GM23338 (cell line): ENCODE measurements at regions not wholly inside any gene's neighbourhood (a gene's known extent, or its start where the extent isn't known, plus 50 kb on each side); places are given as distances from the start of the nearest gene placed in this dataset.

Experiments
- ATAC-seq: fragments of 200-7000 bp; cut with Tn5 transposase; 3 replicates; pipeline ENCODE4 v1.9.1; 2020
- DNase-seq: peaks from one replicate; pipeline ENCODE4 v3.0.0-alpha.2; 2015; ENCODE audit warnings: low spot score
- H2AFZ ChIP-seq: fragments of 200-600 bp; sonication (generic); 2 replicates; pipeline ENCODE4 v1.8.0; 2016; ENCODE audit warnings: antibody characterized with exemption, mild to moderate bottlenecking, moderate library complexity
- H3F3A ChIP-seq: fragments of 200-600 bp; sonication (generic); replicated peaks from 2 replicates; pipeline ENCODE4 v1.8.0; 2017; ENCODE audit warnings: antibody characterized with exemption, mixed run types, low read depth
- H3K27ac ChIP-seq: fragments of 200-600 bp; sonication (generic); 2 replicates; pipeline ENCODE4 v1.6.1; 2016; ENCODE audit warnings: low read depth
- H3K27me3 ChIP-seq: fragments of 200-600 bp; sonication (generic); 2 replicates; pipeline ENCODE4 v1.8.0; 2016; ENCODE audit warnings: mild to moderate bottlenecking, mixed run types, moderate library complexity; ENCODE audit not compliant: insufficient read depth
- H3K36me3 ChIP-seq: fragments of 200-600 bp; sonication (generic); 2 replicates; pipeline ENCODE4 v1.8.0; 2016; ENCODE audit warnings: mild to moderate bottlenecking; ENCODE audit not compliant: insufficient read depth
- H3K4me1 ChIP-seq: fragments of 200-600 bp; sonication (generic); 2 replicates; pipeline ENCODE4 v1.8.0; 2016; ENCODE audit warnings: mild to moderate bottlenecking, moderate library complexity; ENCODE audit not compliant: insufficient read depth
- H3K4me2 ChIP-seq: fragments of 200-600 bp; sonication (generic); 2 replicates; pipeline ENCODE4 v1.7.1; 2017; ENCODE audit warnings: mixed run types
- H3K4me3 ChIP-seq: fragments of 200-600 bp; sonication (generic); 2 replicates; pipeline ENCODE4 v1.6.1; 2016; ENCODE audit warnings: mixed run types
- H3K79me2 ChIP-seq: fragments of 200-600 bp; sonication (generic); replicated peaks from 2 replicates; pipeline ENCODE4 v1.8.0; 2017; ENCODE audit warnings: mild to moderate bottlenecking; ENCODE audit not compliant: insufficient read depth
- H3K9me2 ChIP-seq: fragments of 200-600 bp; sonication (generic); 2 replicates; pipeline ENCODE4 v1.8.0; 2017; ENCODE audit not compliant: insufficient read depth
- H4K20me1 ChIP-seq: fragments of 200-600 bp; sonication (generic); replicated peaks from 2 replicates; pipeline ENCODE4 v1.8.0; 2017; ENCODE audit warnings: mild to moderate bottlenecking; ENCODE audit not compliant: insufficient read depth
- H3K27ac Mint-ChIP-seq: 2 replicates; pipeline ENCODE4 v1.8.0; 2020; ENCODE audit warnings: inconsistent platforms, mild to moderate bottlenecking, moderate library complexity, mixed read lengths
- H3K27me3 Mint-ChIP-seq: 3 replicates; pipeline ENCODE4 v1.8.0; 2022; ENCODE audit warnings: low read depth, mild to moderate bottlenecking, moderate library complexity, mixed read lengths, inconsistent platforms; ENCODE audit not compliant: insufficient read depth, poor library complexity
- H3K36me3 Mint-ChIP-seq: 3 replicates; pipeline ENCODE4 v1.8.0; 2021; ENCODE audit warnings: low read depth, mild to moderate bottlenecking, inconsistent platforms, moderate library complexity, mixed read lengths
- H3K4me1 Mint-ChIP-seq: 3 replicates; pipeline ENCODE4 v1.8.0; 2020; ENCODE audit warnings: mild to moderate bottlenecking, inconsistent platforms, mixed read lengths
- H3K4me3 Mint-ChIP-seq: 3 replicates; pipeline ENCODE4 v1.8.0; 2021; ENCODE audit warnings: moderate library complexity, mild to moderate bottlenecking, inconsistent platforms, mixed read lengths
- H3K9me3 Mint-ChIP-seq: 3 replicates; pipeline ENCODE4 v1.8.0; 2020; ENCODE audit warnings: moderate library complexity, mild to moderate bottlenecking, inconsistent platforms, mixed read lengths
- EZH2 ChIP-seq: fragments of 200-600 bp; sonication (generic); IDR thresholded peaks from one replicate; pipeline ENCODE4 v1.8.0; 2017; ENCODE audit warnings: antibody characterized with exemption, mild to moderate bottlenecking, low read depth; ENCODE audit not compliant: unreplicated experiment
- JUNB ChIP-seq: IDR thresholded peaks from one replicate; pipeline ENCODE4 v1.6.1; 2016; ENCODE audit warnings: antibody characterized with exemption; ENCODE audit not compliant: unreplicated experiment
- NANOG ChIP-seq: IDR thresholded peaks from 2 replicates; pipeline ENCODE4 v1.6.1; 2016; ENCODE audit warnings: antibody characterized with exemption, borderline replicate concordance
- POLR2AphosphoS5 ChIP-seq: IDR thresholded peaks from 2 replicates; pipeline ENCODE4 v1.6.1; 2016; ENCODE audit warnings: antibody characterized with exemption, low read depth
- ZNF114 ChIP-seq: fragments of 250-450 bp; sonication (Bioruptor Pico); IDR thresholded peaks from 2 replicates; pipeline ENCODE4 v1.5.0; 2020; ENCODE audit warnings: mild to moderate bottlenecking, moderate library complexity
- TF ChIP-seq, protein P1 (sequence below): IDR thresholded peaks from 2 replicates; pipeline ENCODE4 v1.6.1; 2016; ENCODE audit warnings: antibody characterized with exemption
- TF ChIP-seq, protein P2 (sequence below): IDR thresholded peaks from one replicate; pipeline ENCODE4 v1.6.1; 2018; ENCODE audit warnings: antibody characterized with exemption; ENCODE audit not compliant: unreplicated experiment
- TF ChIP-seq, protein P3 (sequence below), 2 experiments: fragments of 200-600 bp in 1 of 2; sonication (generic) in 1 of 2; conservative IDR thresholded peaks; 2 replicates each; pipeline versions ENCODE4 v1.5.1 to v1.6.1; 2016 to 2017; ENCODE audit warnings: antibody characterized with exemption in 2 of 2, low read depth in 2 of 2, mild to moderate bottlenecking in 2 of 2, moderate library complexity in 1 of 2
- TF ChIP-seq, protein P4 (sequence below): fragments of 250-450 bp; sonication (Bioruptor Pico); IDR thresholded peaks from 2 replicates; pipeline ENCODE4 v1.5.0; 2020; ENCODE audit warnings: mild to moderate bottlenecking, moderate library complexity

DNA sequence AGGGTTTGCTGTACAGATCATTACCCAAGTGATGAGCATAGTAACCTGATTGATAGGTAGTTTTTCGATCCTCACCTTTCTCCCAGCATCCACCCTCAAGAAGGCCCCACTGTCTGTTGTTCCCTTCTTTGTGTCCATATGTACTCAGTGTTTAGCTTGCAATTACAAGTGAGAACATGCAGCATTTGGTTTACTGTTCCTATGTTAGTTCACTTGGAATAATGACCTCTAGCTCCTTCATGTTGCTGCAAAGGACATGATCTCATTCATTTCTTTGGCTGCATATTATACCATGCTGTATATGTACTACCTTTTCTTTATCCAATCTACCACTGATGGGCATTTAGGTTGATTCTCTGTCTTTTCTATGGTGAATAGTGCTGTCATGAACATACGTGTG is 181.6 kb upstream of the FOXG1 start:
- Mint-ChIP-seq H3K4me1 (no peaks in the 10 kb centered on the region), H3K9me3 (no peaks in the 10 kb centered on the region; the same call in 2 of the 3 replicates), H3K4me3 (no peak overlapping the region), H3K36me3 (no peaks in the 10 kb centered on the region), H3K27me3 (no peaks in the 10 kb centered on the region), H3K27ac (no peak overlapping the region)
- Histone ChIP-seq H3K9me2 (no peaks in the 10 kb centered on the region), H3K36me3 (no peaks in the 10 kb centered on the region), H3K79me2 (no peaks in the 10 kb centered on the region), H2AFZ (no peak overlapping the region), H3K4me3 (no peak overlapping the region), H3K27ac (no peak overlapping the region), H3F3A (no peaks in the 10 kb centered on the region), H4K20me1 (no peaks in the 10 kb centered on the region), H3K4me1 (no peaks in the 10 kb centered on the region), H3K27me3 (no peaks in the 10 kb centered on the region), H3K4me2 (no peak overlapping the region)
- ATAC-seq: no peak
- no peak for DNase-seq
- no peak for TF ChIP-seq ZNF114 (CRISPR knock-in tag)
- TF ChIP-seq, protein P1, sequence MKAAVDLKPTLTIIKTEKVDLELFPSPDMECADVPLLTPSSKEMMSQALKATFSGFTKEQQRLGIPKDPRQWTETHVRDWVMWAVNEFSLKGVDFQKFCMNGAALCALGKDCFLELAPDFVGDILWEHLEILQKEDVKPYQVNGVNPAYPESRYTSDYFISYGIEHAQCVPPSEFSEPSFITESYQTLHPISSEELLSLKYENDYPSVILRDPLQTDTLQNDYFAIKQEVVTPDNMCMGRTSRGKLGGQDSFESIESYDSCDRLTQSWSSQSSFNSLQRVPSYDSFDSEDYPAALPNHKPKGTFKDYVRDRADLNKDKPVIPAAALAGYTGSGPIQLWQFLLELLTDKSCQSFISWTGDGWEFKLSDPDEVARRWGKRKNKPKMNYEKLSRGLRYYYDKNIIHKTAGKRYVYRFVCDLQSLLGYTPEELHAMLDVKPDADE: no peak
- TF ChIP-seq, protein P2, sequence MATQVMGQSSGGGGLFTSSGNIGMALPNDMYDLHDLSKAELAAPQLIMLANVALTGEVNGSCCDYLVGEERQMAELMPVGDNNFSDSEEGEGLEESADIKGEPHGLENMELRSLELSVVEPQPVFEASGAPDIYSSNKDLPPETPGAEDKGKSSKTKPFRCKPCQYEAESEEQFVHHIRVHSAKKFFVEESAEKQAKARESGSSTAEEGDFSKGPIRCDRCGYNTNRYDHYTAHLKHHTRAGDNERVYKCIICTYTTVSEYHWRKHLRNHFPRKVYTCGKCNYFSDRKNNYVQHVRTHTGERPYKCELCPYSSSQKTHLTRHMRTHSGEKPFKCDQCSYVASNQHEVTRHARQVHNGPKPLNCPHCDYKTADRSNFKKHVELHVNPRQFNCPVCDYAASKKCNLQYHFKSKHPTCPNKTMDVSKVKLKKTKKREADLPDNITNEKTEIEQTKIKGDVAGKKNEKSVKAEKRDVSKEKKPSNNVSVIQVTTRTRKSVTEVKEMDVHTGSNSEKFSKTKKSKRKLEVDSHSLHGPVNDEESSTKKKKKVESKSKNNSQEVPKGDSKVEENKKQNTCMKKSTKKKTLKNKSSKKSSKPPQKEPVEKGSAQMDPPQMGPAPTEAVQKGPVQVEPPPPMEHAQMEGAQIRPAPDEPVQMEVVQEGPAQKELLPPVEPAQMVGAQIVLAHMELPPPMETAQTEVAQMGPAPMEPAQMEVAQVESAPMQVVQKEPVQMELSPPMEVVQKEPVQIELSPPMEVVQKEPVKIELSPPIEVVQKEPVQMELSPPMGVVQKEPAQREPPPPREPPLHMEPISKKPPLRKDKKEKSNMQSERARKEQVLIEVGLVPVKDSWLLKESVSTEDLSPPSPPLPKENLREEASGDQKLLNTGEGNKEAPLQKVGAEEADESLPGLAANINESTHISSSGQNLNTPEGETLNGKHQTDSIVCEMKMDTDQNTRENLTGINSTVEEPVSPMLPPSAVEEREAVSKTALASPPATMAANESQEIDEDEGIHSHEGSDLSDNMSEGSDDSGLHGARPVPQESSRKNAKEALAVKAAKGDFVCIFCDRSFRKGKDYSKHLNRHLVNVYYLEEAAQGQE: no peak
- TF ChIP-seq JUNB: no peak
- no peak for TF ChIP-seq NANOG
- TF ChIP-seq, protein P3, sequence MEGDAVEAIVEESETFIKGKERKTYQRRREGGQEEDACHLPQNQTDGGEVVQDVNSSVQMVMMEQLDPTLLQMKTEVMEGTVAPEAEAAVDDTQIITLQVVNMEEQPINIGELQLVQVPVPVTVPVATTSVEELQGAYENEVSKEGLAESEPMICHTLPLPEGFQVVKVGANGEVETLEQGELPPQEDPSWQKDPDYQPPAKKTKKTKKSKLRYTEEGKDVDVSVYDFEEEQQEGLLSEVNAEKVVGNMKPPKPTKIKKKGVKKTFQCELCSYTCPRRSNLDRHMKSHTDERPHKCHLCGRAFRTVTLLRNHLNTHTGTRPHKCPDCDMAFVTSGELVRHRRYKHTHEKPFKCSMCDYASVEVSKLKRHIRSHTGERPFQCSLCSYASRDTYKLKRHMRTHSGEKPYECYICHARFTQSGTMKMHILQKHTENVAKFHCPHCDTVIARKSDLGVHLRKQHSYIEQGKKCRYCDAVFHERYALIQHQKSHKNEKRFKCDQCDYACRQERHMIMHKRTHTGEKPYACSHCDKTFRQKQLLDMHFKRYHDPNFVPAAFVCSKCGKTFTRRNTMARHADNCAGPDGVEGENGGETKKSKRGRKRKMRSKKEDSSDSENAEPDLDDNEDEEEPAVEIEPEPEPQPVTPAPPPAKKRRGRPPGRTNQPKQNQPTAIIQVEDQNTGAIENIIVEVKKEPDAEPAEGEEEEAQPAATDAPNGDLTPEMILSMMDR (conservative IDR thresholded peaks at IDR 0.05; ENCODE audit: low read depth in 2 of 2): no peak
- TF ChIP-seq EZH2: no peak
- TF ChIP-seq, protein P4, sequence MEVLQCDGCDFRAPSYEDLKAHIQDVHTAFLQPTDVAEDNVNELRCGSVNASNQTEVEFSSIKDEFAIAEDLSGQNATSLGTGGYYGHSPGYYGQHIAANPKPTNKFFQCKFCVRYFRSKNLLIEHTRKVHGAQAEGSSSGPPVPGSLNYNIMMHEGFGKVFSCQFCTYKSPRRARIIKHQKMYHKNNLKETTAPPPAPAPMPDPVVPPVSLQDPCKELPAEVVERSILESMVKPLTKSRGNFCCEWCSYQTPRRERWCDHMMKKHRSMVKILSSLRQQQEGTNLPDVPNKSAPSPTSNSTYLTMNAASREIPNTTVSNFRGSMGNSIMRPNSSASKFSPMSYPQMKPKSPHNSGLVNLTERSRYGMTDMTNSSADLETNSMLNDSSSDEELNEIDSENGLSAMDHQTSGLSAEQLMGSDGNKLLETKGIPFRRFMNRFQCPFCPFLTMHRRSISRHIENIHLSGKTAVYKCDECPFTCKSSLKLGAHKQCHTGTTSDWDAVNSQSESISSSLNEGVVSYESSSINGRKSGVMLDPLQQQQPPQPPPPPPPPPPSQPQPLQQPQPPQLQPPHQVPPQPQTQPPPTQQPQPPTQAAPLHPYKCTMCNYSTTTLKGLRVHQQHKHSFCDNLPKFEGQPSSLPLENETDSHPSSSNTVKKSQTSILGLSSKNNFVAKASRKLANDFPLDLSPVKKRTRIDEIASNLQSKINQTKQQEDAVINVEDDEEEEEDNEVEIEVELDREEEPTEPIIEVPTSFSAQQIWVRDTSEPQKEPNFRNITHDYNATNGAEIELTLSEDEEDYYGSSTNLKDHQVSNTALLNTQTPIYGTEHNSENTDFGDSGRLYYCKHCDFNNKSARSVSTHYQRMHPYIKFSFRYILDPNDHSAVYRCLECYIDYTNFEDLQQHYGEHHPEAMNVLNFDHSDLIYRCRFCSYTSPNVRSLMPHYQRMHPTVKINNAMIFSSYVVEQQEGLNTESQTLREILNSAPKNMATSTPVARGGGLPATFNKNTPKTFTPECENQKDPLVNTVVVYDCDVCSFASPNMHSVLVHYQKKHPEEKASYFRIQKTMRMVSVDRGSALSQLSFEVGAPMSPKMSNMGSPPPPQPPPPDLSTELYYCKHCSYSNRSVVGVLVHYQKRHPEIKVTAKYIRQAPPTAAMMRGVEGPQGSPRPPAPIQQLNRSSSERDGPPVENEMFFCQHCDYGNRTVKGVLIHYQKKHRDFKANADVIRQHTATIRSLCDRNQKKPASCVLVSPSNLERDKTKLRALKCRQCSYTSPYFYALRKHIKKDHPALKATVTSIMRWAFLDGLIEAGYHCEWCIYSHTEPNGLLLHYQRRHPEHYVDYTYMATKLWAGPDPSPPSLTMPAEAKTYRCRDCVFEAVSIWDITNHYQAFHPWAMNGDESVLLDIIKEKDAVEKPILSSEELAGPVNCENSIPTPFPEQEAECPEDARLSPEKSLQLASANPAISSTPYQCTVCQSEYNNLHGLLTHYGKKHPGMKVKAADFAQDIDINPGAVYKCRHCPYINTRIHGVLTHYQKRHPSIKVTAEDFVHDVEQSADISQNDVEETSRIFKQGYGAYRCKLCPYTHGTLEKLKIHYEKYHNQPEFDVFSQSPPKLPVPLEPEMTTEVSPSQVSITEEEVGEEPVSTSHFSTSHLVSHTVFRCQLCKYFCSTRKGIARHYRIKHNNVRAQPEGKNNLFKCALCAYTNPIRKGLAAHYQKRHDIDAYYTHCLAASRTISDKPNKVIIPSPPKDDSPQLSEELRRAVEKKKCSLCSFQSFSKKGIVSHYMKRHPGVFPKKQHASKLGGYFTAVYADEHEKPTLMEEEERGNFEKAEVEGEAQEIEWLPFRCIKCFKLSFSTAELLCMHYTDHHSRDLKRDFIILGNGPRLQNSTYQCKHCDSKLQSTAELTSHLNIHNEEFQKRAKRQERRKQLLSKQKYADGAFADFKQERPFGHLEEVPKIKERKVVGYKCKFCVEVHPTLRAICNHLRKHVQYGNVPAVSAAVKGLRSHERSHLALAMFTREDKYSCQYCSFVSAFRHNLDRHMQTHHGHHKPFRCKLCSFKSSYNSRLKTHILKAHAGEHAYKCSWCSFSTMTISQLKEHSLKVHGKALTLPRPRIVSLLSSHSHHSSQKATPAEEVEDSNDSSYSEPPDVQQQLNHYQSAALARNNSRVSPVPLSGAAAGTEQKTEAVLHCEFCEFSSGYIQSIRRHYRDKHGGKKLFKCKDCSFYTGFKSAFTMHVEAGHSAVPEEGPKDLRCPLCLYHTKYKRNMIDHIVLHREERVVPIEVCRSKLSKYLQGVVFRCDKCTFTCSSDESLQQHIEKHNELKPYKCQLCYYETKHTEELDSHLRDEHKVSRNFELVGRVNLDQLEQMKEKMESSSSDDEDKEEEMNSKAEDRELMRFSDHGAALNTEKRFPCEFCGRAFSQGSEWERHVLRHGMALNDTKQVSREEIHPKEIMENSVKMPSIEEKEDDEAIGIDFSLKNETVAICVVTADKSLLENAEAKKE (CRISPR knock-in tag): no peak
- TF ChIP-seq POLR2AphosphoS5: no peak
